IgD-negative memory B cell (primary cell): ENCODE measurements at regions not wholly inside any gene's neighbourhood (a gene's known extent, or its start where the extent isn't known, plus 50 kb on each side); places are given as distances from the start of the nearest gene placed in this dataset.

Source experiments
- H3K27ac Mint-ChIP-seq, 3 donors: one replicate each; pipeline ENCODE4 v1.8.0; 2020 to 2022; ENCODE audit warnings: mild to moderate bottlenecking in 3 of 3, mixed read lengths in 3 of 3, moderate library complexity in 1 of 3
- H3K27me3 Mint-ChIP-seq: one replicate; pipeline ENCODE4 v1.8.0; 2021; ENCODE audit warnings: mixed read lengths
- H3K36me3 Mint-ChIP-seq: one replicate; pipeline ENCODE4 v1.8.0; 2020; ENCODE audit warnings: mild to moderate bottlenecking, mixed read lengths
- H3K4me1 Mint-ChIP-seq, 3 donors: one replicate each; pipeline ENCODE4 v1.8.0; 2020 to 2022; ENCODE audit warnings: mixed read lengths in 3 of 3, mild to moderate bottlenecking in 1 of 3
- H3K4me3 Mint-ChIP-seq, 4 donors: one replicate each; pipeline ENCODE4 v1.8.0; 2020 to 2022; ENCODE audit warnings: mild to moderate bottlenecking in 4 of 4, mixed read lengths in 4 of 4, moderate library complexity in 3 of 4
- H3K9me3 Mint-ChIP-seq, 3 donors: one replicate each; pipeline ENCODE4 v1.8.0; 2020 to 2021; ENCODE audit warnings: mixed read lengths in 3 of 3, mild to moderate bottlenecking in 1 of 3

DNA sequence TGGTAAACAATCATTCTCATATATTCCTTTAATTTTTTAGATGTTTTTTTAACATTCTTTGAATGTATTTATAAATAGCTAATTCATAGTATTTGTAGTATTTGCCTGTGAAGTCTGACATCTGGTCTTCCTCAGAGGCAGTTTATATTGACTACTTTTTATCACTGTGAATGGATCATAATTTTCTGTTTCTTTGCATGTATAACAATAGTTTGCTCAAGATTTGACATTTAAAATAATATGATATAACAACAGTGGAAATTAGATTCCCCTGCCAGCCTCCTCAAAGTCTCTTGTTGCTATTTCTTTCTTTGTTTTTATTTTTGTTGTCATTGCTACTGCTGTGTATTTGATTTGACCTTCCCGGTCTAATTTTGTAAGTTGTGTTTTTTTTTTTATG lies 297.0 kb upstream of the PCDH20 start:
- Mint-ChIP-seq H3K27me3 (no peaks in the 10 kb centered on the region), H3K36me3 (peaks cover 1% of the 10 kb centered on the region), H3K9me3 (peaks cover 0 to 7% (median 0%) of the 10 kb centered on the region in 3 donors), H3K27ac (no peak overlapping the region), H3K4me1 (peaks cover 0 to 1% (median 0%) of the 10 kb centered on the region in 3 donors), H3K4me3 (no peak overlapping the region)

DNA sequence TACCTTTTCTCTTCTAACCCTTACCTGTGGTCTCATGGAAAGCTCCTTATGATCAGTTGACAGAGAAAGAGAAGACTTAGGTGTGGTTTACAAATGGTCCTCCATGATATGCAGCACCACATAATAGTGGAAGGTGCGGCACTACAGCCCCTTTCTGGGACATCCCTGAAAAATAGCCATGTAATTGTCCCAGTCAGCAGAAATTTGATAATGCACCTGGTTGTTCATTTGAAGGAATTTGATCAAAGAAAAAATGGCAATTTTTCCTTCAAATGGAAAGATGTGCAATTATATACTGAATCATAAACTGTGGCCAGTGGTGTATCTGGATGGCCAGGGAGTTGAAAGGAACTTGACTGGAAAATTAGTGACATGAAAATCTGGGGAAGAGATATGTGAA lies 293.6 kb upstream of the PCDH20 start:
- Mint-ChIP-seq H3K36me3 (no peaks in the 10 kb centered on the region), H3K4me1 (peaks cover 0 to 3% (median 0%) of the 10 kb centered on the region in 3 donors), H3K27me3 (no peaks in the 10 kb centered on the region), H3K9me3 (peaks cover 0 to 11% (median 4%) of the 10 kb centered on the region in 3 donors), H3K27ac (no peak overlapping the region), H3K4me3 (no peak overlapping the region)

DNA sequence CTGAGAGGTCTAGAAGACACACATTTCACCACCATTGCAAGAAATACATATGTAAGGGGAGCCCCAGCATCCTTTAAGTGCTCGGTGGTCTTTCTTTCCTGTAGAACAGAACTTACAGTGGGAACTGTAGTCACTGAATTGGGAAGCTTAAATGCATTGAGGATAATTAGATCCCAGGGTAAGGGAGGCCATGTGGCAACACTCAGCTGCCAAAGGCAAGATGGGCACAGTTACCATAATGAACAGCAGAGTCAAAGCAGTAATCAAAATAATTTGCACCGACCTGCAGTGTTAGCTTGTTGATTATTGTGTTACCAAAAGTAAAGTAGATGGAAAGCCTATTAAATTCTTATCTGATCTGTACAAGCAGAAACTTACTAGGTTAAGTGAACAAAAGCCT lies 291.2 kb upstream of the PCDH20 start:
- no peak overlapping the region for H3K4me3 Mint-ChIP-seq
- H3K36me3 Mint-ChIP-seq, result no peaks in the 10 kb centered on the region
- H3K27ac Mint-ChIP-seq, result no peak overlapping the region
- H3K27me3 Mint-ChIP-seq, result no peaks in the 10 kb centered on the region
- H3K9me3 Mint-ChIP-seq, result peaks cover 0 to 11% (median 8%) of the 10 kb centered on the region in 3 donors
- H3K4me1 Mint-ChIP-seq, result peaks cover 0 to 3% (median 0%) of the 10 kb centered on the region in 3 donors

DNA sequence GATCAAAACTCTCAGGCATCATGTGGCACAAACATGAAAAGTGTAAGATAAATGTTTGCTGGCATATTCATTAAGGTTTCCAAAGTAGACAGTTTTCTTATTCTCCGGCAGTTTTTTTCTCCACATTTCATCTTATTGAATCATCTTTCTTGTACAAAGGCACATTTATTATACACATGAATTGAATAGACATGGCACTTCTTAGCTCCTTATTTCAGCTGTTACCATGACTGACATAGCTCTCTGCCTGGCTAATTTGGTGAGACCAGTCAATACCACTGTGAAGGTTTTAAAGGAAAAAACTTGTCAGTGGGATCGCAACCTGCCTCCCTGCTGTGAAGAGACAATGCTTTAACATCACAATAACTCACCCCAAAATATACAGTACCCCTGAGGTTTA lies 285.0 kb upstream of the PCDH20 start:
- Mint-ChIP-seq H3K27ac (no peak overlapping the region), H3K9me3 (peaks cover 0 to 8% (median 7%) of the 10 kb centered on the region in 3 donors), H3K27me3 (no peaks in the 10 kb centered on the region)

DNA sequence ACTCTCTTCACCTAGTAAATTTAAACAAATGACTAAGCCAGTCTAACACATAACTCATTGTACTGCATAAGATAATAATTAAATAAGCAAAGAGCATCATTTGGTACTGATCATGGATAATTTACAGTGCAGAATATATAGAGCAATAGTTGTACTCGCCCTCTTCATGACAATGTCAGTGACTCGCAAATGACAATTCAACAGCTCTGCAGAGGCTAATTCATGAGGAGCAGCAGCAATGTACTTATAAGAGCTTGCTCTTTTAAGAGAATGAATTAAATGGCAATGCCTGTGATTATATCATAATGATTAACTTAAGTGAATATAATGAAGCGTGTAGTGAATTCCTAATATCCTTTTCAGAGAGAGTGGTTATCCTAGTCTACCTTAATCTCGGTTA lies 284.5 kb upstream of the PCDH20 start:
- Mint-ChIP-seq H3K9me3 (peaks cover 0 to 8% (median 7%) of the 10 kb centered on the region in 3 donors), H3K36me3 (no peaks in the 10 kb centered on the region), H3K27me3 (no peaks in the 10 kb centered on the region), H3K4me1 (peaks cover 0 to 3% (median 0%) of the 10 kb centered on the region in 3 donors), H3K27ac (no peak overlapping the region), H3K4me3 (no peak overlapping the region)

More for the DNA sequence above, 285.0 kb upstream of the PCDH20 start:
- Mint-ChIP-seq H3K4me1 (peaks cover 0 to 3% (median 0%) of the 10 kb centered on the region in 3 donors), H3K4me3 (no peak overlapping the region), H3K36me3 (no peaks in the 10 kb centered on the region)

DNA sequence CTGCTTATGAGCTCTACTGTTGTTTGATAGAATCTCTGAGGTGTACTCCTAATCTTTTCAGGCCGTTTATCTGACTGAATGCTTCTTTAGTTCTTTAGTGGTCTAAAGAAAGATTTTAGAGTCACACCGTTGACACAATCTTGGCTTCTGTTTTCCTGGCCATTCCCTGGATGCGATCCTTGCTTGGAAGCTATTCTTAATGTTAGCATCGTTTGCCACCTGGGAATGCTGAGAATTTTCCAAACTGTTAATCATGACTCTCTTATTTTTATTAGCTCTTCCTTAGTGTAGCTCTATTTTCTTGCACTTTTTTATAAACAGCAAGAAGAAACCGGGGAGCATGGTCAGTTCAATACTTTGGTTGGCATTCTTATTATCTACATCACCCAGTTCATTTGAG lies 281.0 kb upstream of the PCDH20 start:
- Mint-ChIP-seq H3K9me3 (peaks cover 0 to 13% (median 2%) of the 10 kb centered on the region in 3 donors), H3K4me3 (no peak overlapping the region), H3K27ac (no peak overlapping the region), H3K27me3 (no peaks in the 10 kb centered on the region), H3K4me1 (no peaks in the 10 kb centered on the region), H3K36me3 (no peaks in the 10 kb centered on the region)

DNA sequence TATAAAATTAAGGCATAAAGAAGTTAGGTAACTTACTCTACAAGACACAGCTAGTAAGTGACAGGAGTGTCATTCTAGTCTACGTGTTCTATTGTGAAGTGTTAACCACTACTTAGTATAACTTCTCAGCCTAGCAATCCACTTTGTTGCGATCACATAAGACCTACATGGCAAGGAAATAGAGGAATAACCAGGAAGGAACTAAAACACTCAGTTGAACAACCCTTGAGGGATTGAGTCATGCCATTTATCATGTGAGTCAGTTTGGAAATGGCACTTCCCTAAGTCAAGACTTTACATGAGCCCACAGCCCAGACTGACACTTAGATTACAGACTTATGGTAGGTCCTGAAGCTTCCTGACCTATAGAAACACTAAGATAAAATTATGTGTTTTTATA lies 279.5 kb upstream of the PCDH20 start:
- Mint-ChIP-seq H3K27ac (no peak overlapping the region), H3K27me3 (no peaks in the 10 kb centered on the region), H3K36me3 (no peaks in the 10 kb centered on the region), H3K4me3 (no peak overlapping the region), H3K4me1 (no peaks in the 10 kb centered on the region), H3K9me3 (peaks cover 0 to 18% (median 2%) of the 10 kb centered on the region in 3 donors)

DNA sequence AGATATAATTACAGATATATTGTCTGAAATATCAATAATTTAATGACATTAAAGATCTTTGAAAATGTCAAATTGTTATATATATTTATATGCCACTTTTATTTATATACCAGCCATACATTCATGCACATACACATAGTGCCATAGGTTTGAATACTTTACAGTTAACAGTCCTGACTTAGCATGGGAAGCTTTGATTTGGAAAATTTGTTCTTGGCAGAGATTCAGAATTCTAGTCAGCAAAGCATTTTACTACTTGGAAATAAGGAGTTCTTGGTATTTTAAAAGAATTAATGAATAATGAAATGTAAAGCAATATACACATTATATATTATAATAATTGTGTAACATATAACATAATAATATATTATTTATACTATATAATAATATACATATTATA lies 277.0 kb upstream of the PCDH20 start:
- no peak overlapping the region for H3K27ac Mint-ChIP-seq
- H3K27me3 Mint-ChIP-seq, result no peaks in the 10 kb centered on the region
- no peaks in the 10 kb centered on the region for H3K36me3 Mint-ChIP-seq
- H3K4me3 Mint-ChIP-seq, result no peak overlapping the region
- no peaks in the 10 kb centered on the region for H3K4me1 Mint-ChIP-seq
- H3K9me3 Mint-ChIP-seq, result peaks cover 0 to 22% (median 2%) of the 10 kb centered on the region in 3 donors

DNA sequence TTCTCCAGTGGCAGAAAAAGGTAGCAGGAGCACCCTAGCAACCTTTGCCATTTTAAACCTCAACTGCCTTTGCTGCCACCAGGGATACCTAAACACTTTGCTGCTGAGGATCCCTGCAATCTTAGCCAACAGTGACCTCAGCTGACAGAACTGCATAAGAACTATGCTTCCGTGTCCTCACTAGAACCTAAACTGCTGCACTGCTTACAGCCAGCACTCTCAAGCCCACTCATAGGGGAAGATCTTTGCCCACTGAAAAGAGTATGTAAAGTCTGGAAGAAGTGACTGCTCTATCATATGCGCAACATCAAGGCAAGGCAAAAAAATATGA lies 270.0 kb upstream of the PCDH20 start:
- H3K36me3 Mint-ChIP-seq, result no peaks in the 10 kb centered on the region
- H3K27ac Mint-ChIP-seq, result no peak overlapping the region
- H3K27me3 Mint-ChIP-seq, result no peaks in the 10 kb centered on the region
- H3K9me3 Mint-ChIP-seq, result peaks cover 0 to 11% (median 4%) of the 10 kb centered on the region in 3 donors
- H3K4me3 Mint-ChIP-seq, result no peak overlapping the region
- H3K4me1 Mint-ChIP-seq, result no peaks in the 10 kb centered on the region

DNA sequence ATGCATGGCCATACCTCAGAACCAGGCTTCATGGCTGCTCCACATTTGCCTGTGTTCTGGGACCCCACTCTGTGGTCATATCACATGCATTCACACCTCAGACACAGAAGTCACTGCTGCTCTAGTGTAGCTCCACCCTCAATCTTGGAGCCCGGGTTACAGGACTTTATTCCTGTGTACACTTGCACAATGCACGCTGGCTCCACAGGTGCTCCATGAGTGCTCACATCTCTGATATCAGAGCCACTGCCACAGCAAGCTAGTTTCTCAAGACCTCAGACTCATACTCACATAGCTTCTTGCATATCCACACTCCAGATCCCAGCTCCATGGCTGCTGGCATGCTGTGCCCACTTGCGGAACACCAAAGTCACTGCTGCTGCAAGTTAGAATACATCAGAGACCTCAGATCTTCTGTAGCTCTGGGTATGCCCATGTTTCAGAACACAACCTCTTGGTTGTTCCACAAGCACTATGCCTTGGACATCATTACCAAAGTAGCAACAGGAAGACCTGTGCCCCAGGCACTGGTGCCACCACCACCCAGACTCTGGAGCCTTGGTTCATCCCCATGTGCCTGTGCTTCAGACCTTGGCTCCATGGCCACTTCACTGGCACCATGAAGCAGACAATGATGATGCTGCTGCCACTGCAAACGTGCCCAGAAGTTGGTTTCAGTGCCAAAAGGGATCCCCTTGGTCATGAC lies 269.5 kb upstream of the PCDH20 start:
- Mint-ChIP-seq H3K27ac (no peak overlapping the region), H3K4me1 (no peaks in the 10 kb centered on the region), H3K9me3 (peaks cover 0 to 7% (median 4%) of the 10 kb centered on the region in 3 donors), H3K4me3 (no peak overlapping the region), H3K27me3 (no peaks in the 10 kb centered on the region), H3K36me3 (no peaks in the 10 kb centered on the region)

DNA sequence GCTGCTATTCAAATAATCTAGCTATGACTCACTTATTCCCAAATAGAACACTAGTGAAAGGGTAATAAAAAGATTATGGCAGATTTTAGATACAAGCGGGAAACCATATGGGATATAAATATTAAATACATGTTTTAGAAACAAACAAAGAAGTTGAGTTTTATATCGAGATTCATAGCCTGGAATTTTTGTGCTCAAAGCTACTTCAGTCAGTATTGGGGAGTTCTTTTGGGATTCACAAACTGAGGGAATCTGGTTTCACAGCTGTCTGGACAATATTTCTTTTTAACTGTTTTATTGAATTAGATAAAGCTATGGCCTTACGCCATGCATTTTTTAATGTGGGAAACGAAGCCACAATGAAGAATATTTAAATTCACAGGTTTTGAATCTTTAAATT lies 257.1 kb upstream of the PCDH20 start:
- H3K27ac Mint-ChIP-seq, result no peak overlapping the region
- peaks cover 0 to 4% (median 2%) of the 10 kb centered on the region in 3 donors for H3K9me3 Mint-ChIP-seq
- H3K36me3 Mint-ChIP-seq, result no peaks in the 10 kb centered on the region
- H3K4me3 Mint-ChIP-seq, result no peak overlapping the region
- no peaks in the 10 kb centered on the region for H3K4me1 Mint-ChIP-seq
- H3K27me3 Mint-ChIP-seq, result no peaks in the 10 kb centered on the region

DNA sequence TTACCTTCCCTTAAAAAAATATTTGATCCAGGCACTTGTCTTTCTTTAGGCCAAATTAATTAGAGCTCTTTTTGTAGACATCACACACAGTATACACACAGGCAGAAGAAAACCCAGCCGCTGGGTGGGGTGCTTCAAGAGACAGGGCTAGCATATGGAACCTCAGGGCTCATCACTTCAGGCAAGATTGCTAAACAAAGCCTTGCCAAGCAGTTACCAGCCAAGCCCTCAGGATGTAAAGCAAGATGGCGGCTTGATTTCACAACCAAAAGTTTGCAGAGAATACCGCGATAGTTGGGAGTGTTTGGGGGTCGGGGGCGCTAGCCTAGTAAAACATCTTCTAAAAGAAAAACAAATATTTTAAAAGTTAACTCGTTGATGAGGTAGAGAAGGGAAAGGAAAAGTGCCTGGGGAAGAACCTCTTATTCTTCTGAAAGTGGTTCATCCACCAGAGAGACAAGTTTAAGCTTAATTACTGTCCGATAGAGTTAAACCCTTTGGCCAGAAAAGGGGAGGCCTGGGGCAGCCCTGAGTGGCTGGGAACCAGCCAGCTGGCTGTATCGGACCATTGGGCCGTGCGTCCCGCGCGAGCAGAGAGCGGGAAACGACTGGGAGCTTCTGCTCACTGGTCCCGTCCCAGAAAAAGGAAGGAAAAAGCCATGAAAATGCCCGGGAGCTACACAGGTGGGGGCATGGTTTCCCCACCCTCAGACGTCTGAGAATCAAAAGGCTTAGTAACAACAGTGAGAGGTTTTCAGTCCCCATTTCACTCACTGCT lies 254.9 kb upstream of the PCDH20 start:
- Mint-ChIP-seq H3K27me3 (no peaks in the 10 kb centered on the region), H3K36me3 (no peaks in the 10 kb centered on the region), H3K4me1 (no peaks in the 10 kb centered on the region), H3K4me3 (peak overlapping the region in 1 of 4 donors; percentile 45), H3K27ac (no peak overlapping the region), H3K9me3 (peaks cover 0 to 6% (median 0%) of the 10 kb centered on the region in 3 donors)

DNA sequence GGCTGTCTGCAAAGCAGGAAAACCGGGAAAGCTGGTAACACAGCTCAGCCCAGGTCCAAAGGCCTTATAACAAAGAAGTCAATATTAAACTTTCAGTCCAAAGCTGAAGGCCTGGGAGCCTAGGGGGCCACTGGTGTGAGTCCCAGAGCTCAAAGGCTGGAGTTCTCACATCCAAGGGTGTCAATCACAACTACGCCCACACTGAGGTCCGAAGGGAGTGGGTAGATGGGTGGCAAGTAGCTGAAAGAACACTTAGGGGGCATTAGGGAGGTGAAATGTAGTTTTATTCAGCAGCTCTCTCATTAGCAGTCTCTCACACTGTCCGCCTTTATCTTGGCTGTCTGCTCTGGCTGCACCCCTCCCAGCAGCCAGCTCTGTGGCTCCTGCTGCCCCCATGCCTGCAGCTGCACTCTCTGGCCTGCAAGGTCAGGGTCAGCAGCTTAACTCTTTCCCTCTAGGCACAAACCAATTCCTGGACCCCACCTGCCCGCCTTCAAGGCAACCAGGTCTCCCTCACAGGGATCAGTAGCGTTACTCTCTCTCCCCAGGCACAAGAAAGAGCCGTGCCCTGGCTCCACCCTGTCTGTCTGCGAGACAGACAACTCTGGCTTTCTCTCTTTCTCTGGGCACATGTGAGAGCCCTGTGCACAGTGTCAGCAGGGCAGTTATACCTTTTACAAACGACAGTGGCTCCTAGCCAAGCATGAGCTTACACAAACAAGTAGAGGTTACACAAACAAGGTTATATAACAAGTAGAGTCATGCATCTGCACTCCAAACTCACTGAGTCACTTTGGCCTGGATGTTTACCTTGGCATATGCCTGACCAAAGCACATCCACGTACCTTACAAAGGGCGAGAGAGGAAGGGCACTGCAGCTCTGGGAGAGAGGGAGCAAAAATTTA lies 249.4 kb upstream of the PCDH20 start:
- no peak overlapping the region for H3K27ac Mint-ChIP-seq
- H3K4me3 Mint-ChIP-seq, result no peak overlapping the region
- H3K27me3 Mint-ChIP-seq, result no peaks in the 10 kb centered on the region
- no peaks in the 10 kb centered on the region for H3K4me1 Mint-ChIP-seq
- no peaks in the 10 kb centered on the region for H3K36me3 Mint-ChIP-seq
- H3K9me3 Mint-ChIP-seq, result peaks cover 0 to 12% (median 2%) of the 10 kb centered on the region in 3 donors

DNA sequence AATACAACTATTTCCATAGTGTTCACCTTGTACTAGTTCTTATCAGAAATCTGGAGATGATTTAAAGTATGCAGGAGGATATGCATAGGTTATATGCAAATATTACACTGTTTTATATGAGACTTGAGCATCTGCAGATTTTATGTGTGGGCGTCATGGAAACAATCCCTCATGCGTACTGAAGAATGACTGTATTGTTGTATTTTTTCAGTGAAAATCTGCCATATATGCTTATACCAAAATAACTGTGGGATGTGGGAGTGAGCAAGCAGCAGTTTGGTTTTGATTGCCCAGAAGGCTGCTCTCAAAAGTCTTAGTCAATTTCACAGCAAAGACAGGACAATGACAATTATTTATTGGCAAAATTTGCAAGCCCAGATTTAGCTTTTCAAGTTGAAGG lies 238.8 kb upstream of the PCDH20 start:
- peaks cover 0 to 9% (median 5%) of the 10 kb centered on the region in 3 donors for H3K9me3 Mint-ChIP-seq
- H3K4me1 Mint-ChIP-seq, result no peaks in the 10 kb centered on the region
- no peak overlapping the region for H3K27ac Mint-ChIP-seq
- H3K36me3 Mint-ChIP-seq, result no peaks in the 10 kb centered on the region
- no peaks in the 10 kb centered on the region for H3K27me3 Mint-ChIP-seq
- no peak overlapping the region for H3K4me3 Mint-ChIP-seq

DNA sequence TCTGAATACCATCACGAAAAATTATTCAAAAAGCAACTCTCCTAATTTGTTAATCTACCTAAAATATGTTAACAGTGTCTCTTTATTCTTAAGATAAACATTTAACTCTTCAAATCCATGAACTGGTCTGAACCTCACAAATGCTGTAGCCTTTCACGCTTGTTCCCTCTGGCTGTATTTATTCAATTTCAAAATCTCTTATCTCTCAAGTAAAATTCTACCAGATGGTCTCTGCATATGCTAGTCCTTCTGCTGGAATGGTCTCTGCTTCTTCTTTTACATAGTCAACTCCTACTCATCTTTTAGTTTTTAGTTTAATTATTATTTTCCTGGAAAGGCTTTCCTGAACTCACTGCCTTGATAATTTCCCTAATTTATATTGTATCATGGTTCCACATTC lies 232.9 kb upstream of the PCDH20 start:
- peak overlapping the region in 1 of 3 donors; percentile 6 for H3K27ac Mint-ChIP-seq
- peaks cover 0 to 9% (median 2%) of the 10 kb centered on the region in 3 donors for H3K9me3 Mint-ChIP-seq
- no peaks in the 10 kb centered on the region for H3K27me3 Mint-ChIP-seq
- peaks cover 1% of the 10 kb centered on the region for H3K36me3 Mint-ChIP-seq
- H3K4me1 Mint-ChIP-seq, result no peaks in the 10 kb centered on the region
- no peak overlapping the region for H3K4me3 Mint-ChIP-seq
